ENCODE measurements at regions not wholly inside any gene's neighbourhood (a gene's known extent, or its start where the extent isn't known, plus 50 kb on each side); places are given as distances from the start of the nearest gene placed in this dataset.

GRCh38 chr10:57162231-57162630 is 801.2 kb upstream of the ZWINT start:
- TF ChIP-seq, protein P1, sequence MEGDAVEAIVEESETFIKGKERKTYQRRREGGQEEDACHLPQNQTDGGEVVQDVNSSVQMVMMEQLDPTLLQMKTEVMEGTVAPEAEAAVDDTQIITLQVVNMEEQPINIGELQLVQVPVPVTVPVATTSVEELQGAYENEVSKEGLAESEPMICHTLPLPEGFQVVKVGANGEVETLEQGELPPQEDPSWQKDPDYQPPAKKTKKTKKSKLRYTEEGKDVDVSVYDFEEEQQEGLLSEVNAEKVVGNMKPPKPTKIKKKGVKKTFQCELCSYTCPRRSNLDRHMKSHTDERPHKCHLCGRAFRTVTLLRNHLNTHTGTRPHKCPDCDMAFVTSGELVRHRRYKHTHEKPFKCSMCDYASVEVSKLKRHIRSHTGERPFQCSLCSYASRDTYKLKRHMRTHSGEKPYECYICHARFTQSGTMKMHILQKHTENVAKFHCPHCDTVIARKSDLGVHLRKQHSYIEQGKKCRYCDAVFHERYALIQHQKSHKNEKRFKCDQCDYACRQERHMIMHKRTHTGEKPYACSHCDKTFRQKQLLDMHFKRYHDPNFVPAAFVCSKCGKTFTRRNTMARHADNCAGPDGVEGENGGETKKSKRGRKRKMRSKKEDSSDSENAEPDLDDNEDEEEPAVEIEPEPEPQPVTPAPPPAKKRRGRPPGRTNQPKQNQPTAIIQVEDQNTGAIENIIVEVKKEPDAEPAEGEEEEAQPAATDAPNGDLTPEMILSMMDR (IDR thresholded peaks at IDR 0.05; ENCODE audit: low read depth, low read length) = no peak
- TF ChIP-seq EZH2phosphoT487 (IDR thresholded peaks at IDR 0.05; ENCODE audit: low read depth) = no peak

Measured in OCI-LY3 (cell line).